OCI-LY3 (cell line): ENCODE measurements at regions not wholly inside any gene's neighbourhood (a gene's known extent, or its start where the extent isn't known, plus 50 kb on each side); places are given as distances from the start of the nearest gene placed in this dataset.

Source experiments
- H2AFZ ChIP-seq: fragments of 200-600, 300-600 bp; shearing (Covaris generic); 2 replicates; pipeline ENCODE4 v1.6.0; 2014; ENCODE audit warnings: antibody characterized with exemption, low read depth, low read length
- H3K27ac ChIP-seq: fragments of 200-600, 300-600 bp; sonication (generic); 2 replicates; pipeline ENCODE4 v1.5.1; 2014; ENCODE audit warnings: mild to moderate bottlenecking, low read length, moderate library complexity, mixed read lengths
- H3K27me3 ChIP-seq: fragments of 200-600, 300-600 bp; sonication (generic); 2 replicates; pipeline ENCODE4 v1.6.1; 2014; ENCODE audit warnings: low read depth, low read length, mixed read lengths
- H3K36me3 ChIP-seq: fragments of 200-600, 300-600 bp; sonication (generic); replicated peaks from 2 replicates; pipeline ENCODE3; 2014; ENCODE audit warnings: low read depth, low read length, mixed read lengths
- H3K4me1 ChIP-seq: fragments of 300-600, 200-600 bp; sonication (generic); 2 replicates; pipeline ENCODE4 v1.6.1; 2014; ENCODE audit warnings: low read length, mixed read lengths
- H3K4me2 ChIP-seq: fragments of 200-600, 300-600 bp; sonication (generic); 2 replicates; pipeline ENCODE4 v1.6.1; 2014; ENCODE audit warnings: low read length, mixed read lengths
- H3K4me3 ChIP-seq: fragments of 300-600, 200-600 bp; sonication (generic); 2 replicates; pipeline ENCODE4 v1.5.1; 2014; ENCODE audit warnings: antibody characterized with exemption, mild to moderate bottlenecking, low read length, moderate library complexity
- H3K79me2 ChIP-seq: fragments of 300-600, 200-600 bp; shearing (Covaris generic); 2 replicates; pipeline ENCODE4 v1.6.1; 2014; ENCODE audit warnings: mild to moderate bottlenecking, low read length, mixed read lengths
- H3K9ac ChIP-seq: fragments of 300-600, 200-600 bp; shearing (Covaris generic); 2 replicates; pipeline ENCODE4 v1.6.0; 2014; ENCODE audit warnings: mild to moderate bottlenecking, low read length, moderate library complexity
- H3K9me3 ChIP-seq: fragments of 200-600, 300-600 bp; shearing (Covaris generic); 2 replicates; pipeline ENCODE4 v1.6.1; 2014; ENCODE audit warnings: low read length, mixed read lengths; ENCODE audit not compliant: insufficient read depth
- H4K20me1 ChIP-seq: fragments of 200-600, 300-600 bp; sonication (generic); 2 replicates; pipeline ENCODE4 v1.6.1; 2016; ENCODE audit warnings: low read length, mixed read lengths; ENCODE audit not compliant: insufficient read depth
- CTCF ChIP-seq: fragments of 200-600, 300-600 bp; sonication (generic); IDR thresholded peaks from 2 replicates; pipeline ENCODE4 v1.5.1; 2014; ENCODE audit warnings: antibody characterized with exemption, low read length, low read depth
- EZH2phosphoT487 ChIP-seq: fragments of 200-600 bp; shearing (Covaris generic); IDR thresholded peaks from 2 replicates; pipeline ENCODE4 v1.6.1; 2018; ENCODE audit warnings: antibody characterized with exemption, mixed run types, low read depth

GRCh38 chr15:68518785-68519430 lies 59.9 kb upstream of the CORO2B start:
- peak overlapping the region; percentile 16; the same call in 1 of the 2 replicates for H3K4me2 ChIP-seq
- no peak overlapping the region for H3K27ac ChIP-seq
- no peak overlapping the region for H3K9ac ChIP-seq
- TF ChIP-seq EZH2phosphoT487 (no peak), CTCF (no peak)
- H4K20me1 ChIP-seq: no peaks in the 10 kb centered on the region
- H3K79me2 ChIP-seq: no peaks in the 10 kb centered on the region
- H3K4me3 ChIP-seq: no peak overlapping the region
- H3K9me3 ChIP-seq: no peaks in the 10 kb centered on the region
- H3K4me1 ChIP-seq: peaks cover 9% of the 10 kb centered on the region
- peaks cover 79% of the 10 kb centered on the region for H3K27me3 ChIP-seq
- H3K36me3 ChIP-seq: no peaks in the 10 kb centered on the region
- H2AFZ ChIP-seq: no peak overlapping the region

- TF ChIP-seq CTCF: no peak
- no peak for TF ChIP-seq EZH2phosphoT487
- Histone ChIP-seq H3K79me2 (no peaks in the 10 kb centered on the region), H3K4me1 (peaks cover 39% of the 10 kb centered on the region), H3K27me3 (peaks cover 56% of the 10 kb centered on the region), H3K9ac (no peak overlapping the region), H3K9me3 (no peaks in the 10 kb centered on the region), H3K4me3 (peak overlapping the region; percentile 5; the same call in 1 of the 2 replicates), H3K27ac (no peak overlapping the region), H2AFZ (no peak overlapping the region), H3K4me2 (peak overlapping the region; percentile 25), H3K36me3 (no peaks in the 10 kb centered on the region), H4K20me1 (no peaks in the 10 kb centered on the region)
These were observed 53.8 kb upstream of the CORO2B start for GRCh38 chr15:68524753-68525584.

- Histone ChIP-seq H3K79me2 (no peaks in the 10 kb centered on the region), H3K4me2 (peak overlapping the region; percentile 54), H3K4me3 (peak overlapping the region; percentile 18), H3K9ac (no peak overlapping the region), H3K27ac (no peak overlapping the region), H3K27me3 (peaks cover 50% of the 10 kb centered on the region), H4K20me1 (no peaks in the 10 kb centered on the region), H3K36me3 (no peaks in the 10 kb centered on the region), H3K4me1 (peaks cover 39% of the 10 kb centered on the region), H3K9me3 (0 out of 2 replicates have a peak, but pooled peaks cover 2% of the 10 kb centered on the region), H2AFZ (no peak overlapping the region)
- TF ChIP-seq CTCF (no peak), EZH2phosphoT487 (no peak)
These were observed 53.0 kb upstream of the CORO2B start for GRCh38 chr15:68525815-68526214.

GRCh38 chr15:68526269-68526668 lies 52.5 kb upstream of the CORO2B start:
- Histone ChIP-seq H3K79me2 (no peaks in the 10 kb centered on the region), H3K27ac (no peak overlapping the region), H4K20me1 (no peaks in the 10 kb centered on the region), H3K4me1 (peaks cover 39% of the 10 kb centered on the region), H3K4me2 (peak overlapping the region; percentile 54), H2AFZ (no peak overlapping the region), H3K9ac (no peak overlapping the region), H3K9me3 (0 out of 2 replicates have a peak, but pooled peaks cover 4% of the 10 kb centered on the region), H3K36me3 (no peaks in the 10 kb centered on the region), H3K4me3 (no peak overlapping the region), H3K27me3 (peaks cover 47% of the 10 kb centered on the region)
- TF ChIP-seq CTCF (no peak), EZH2phosphoT487 (no peak)
